ENCODE measurements at regions not wholly inside any gene's neighbourhood (a gene's known extent, or its start where the extent isn't known, plus 50 kb on each side); places are given as distances from the start of the nearest gene placed in this dataset.

GRCh38 chr10:4267086-4267773 is 482.2 kb upstream of the KLF6 start:
- in situ Hi-C loops (cut with HindIII; ENCODE audit: low pct_unique_long_range_greater_than_20kb, low sequenced_read_pairs): no loop called here
- peak in 1 of 2 experiments; percentile 63 for DNase-seq (ENCODE audit: low read depth in 1 of 2, low spot score in 1 of 2)
- no peak for TF ChIP-seq JUND (IDR thresholded peaks at IDR 0.05; ENCODE audit: low read depth)

- in situ Hi-C loops (cut with HindIII; ENCODE audit: low pct_unique_long_range_greater_than_20kb, low sequenced_read_pairs): no loop called here
- no peak for DNase-seq (ENCODE audit: low read depth in 1 of 2, low spot score in 1 of 2)
- TF ChIP-seq JUND (IDR thresholded peaks at IDR 0.05; ENCODE audit: low read depth): no peak
Observed at GRCh38 chr10:4266416-4267085, 481.5 kb upstream of the KLF6 start.

GRCh38 chr10:4265964-4266363 is 481.0 kb upstream of the KLF6 start:
- in situ Hi-C loops (cut with HindIII; ENCODE audit: low pct_unique_long_range_greater_than_20kb, low sequenced_read_pairs): no loop called here
- DNase-seq (ENCODE audit: low read depth in 1 of 2, low spot score in 1 of 2): no peak
- no peak for TF ChIP-seq JUND (IDR thresholded peaks at IDR 0.05; ENCODE audit: low read depth)

- in situ Hi-C loops (cut with HindIII; ENCODE audit: low pct_unique_long_range_greater_than_20kb, low sequenced_read_pairs): no loop called here
- no peak for DNase-seq (ENCODE audit: low read depth in 1 of 2, low spot score in 1 of 2)
- TF ChIP-seq JUND (IDR thresholded peaks at IDR 0.05; ENCODE audit: low read depth): no peak
Observed at GRCh38 chr10:4264209-4264865, 479.3 kb upstream of the KLF6 start.

GRCh38 chr10:4263601-4263921 is 478.6 kb upstream of the KLF6 start:
- in situ Hi-C loops (cut with HindIII; ENCODE audit: low pct_unique_long_range_greater_than_20kb, low sequenced_read_pairs): no loop called here
- no peak for TF ChIP-seq JUND (IDR thresholded peaks at IDR 0.05; ENCODE audit: low read depth)
- DNase-seq (ENCODE audit: low read depth in 1 of 2, low spot score in 1 of 2): no peak

GRCh38 chr10:4262870-4263600 is 478.0 kb upstream of the KLF6 start:
- in situ Hi-C loops (cut with HindIII; ENCODE audit: low pct_unique_long_range_greater_than_20kb, low sequenced_read_pairs): no loop called here
- no peak for DNase-seq (ENCODE audit: low read depth in 1 of 2, low spot score in 1 of 2)
- TF ChIP-seq JUND (IDR thresholded peaks at IDR 0.05; ENCODE audit: low read depth): no peak

GRCh38 chr10:4262449-4262848 is 477.4 kb upstream of the KLF6 start:
- DNase-seq (ENCODE audit: low read depth in 1 of 2, low spot score in 1 of 2): no peak
- no peak for TF ChIP-seq JUND (IDR thresholded peaks at IDR 0.05; ENCODE audit: low read depth)
- in situ Hi-C loops (cut with HindIII; ENCODE audit: low pct_unique_long_range_greater_than_20kb, low sequenced_read_pairs): no loop called here

GRCh38 chr10:4260483-4261124 is 475.6 kb upstream of the KLF6 start:
- no peak for DNase-seq (ENCODE audit: low read depth in 1 of 2, low spot score in 1 of 2)
- TF ChIP-seq JUND (IDR thresholded peaks at IDR 0.05; ENCODE audit: low read depth): no peak
- in situ Hi-C loops (cut with HindIII; ENCODE audit: low pct_unique_long_range_greater_than_20kb, low sequenced_read_pairs): no loop called here

GRCh38 chr10:4257939-4258465 is 473.0 kb upstream of the KLF6 start:
- in situ Hi-C loops (cut with HindIII; ENCODE audit: low pct_unique_long_range_greater_than_20kb, low sequenced_read_pairs): no loop called here
- no peak for DNase-seq (ENCODE audit: low read depth in 1 of 2, low spot score in 1 of 2)
- no peak for TF ChIP-seq JUND (IDR thresholded peaks at IDR 0.05; ENCODE audit: low read depth)

- no peak for DNase-seq (ENCODE audit: low read depth in 1 of 2, low spot score in 1 of 2)
- in situ Hi-C loops (cut with HindIII; ENCODE audit: low pct_unique_long_range_greater_than_20kb, low sequenced_read_pairs): no loop called here
- TF ChIP-seq JUND (IDR thresholded peaks at IDR 0.05; ENCODE audit: low read depth): no peak
Observed at GRCh38 chr10:4256971-4257370, 472.0 kb upstream of the KLF6 start.

- no peak for TF ChIP-seq JUND (IDR thresholded peaks at IDR 0.05; ENCODE audit: low read depth)
- in situ Hi-C loops (cut with HindIII; ENCODE audit: low pct_unique_long_range_greater_than_20kb, low sequenced_read_pairs): no loop called here
- DNase-seq (ENCODE audit: low read depth in 1 of 2, low spot score in 1 of 2): no peak
Observed at GRCh38 chr10:4255751-4256150, 470.7 kb upstream of the KLF6 start.

Data from T47D (cell line).